ENCODE measurements at regions not wholly inside any gene's neighbourhood (a gene's known extent, or its start where the extent isn't known, plus 50 kb on each side); places are given as distances from the start of the nearest gene placed in this dataset.

DNA sequence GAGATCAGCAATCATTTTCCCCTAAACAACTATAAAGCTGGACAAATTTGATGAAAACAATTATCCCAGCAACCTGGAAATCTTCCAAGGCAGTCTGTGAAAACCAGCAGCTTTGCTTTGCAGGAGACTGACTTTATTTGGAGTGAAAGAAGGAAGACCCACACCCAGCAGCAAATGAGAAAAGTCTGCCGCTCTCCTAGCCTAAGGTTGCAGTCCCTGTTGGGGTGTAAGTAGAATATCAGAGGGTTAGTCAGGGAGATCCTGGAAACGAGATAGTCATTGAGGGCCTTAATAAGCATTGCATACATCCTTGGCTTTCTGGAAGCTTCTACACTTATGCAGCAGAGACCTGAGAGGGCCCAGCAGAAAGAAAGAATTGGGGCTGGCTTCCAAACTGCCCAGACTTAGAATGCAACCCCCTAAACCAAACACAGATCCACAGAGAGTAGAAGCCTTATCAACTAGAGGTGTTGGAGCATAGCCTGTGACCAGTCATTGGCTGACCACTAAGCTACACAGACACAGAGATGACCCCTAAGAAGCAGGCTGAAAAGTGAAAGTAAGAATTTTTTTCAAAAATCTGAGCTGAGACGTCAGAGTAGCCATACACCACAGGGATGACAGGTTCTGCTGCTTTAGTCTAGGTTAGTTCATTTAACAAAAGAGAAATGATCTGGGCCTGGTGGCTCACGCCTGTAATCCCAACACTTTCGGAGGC, 98.3 kb downstream of the LYPLAL1 start:
- no peaks in the 10 kb centered on the region for H3K9me3 ChIP-seq
- DNase-seq: no peak
- no peak overlapping the region for H3K9ac ChIP-seq (ENCODE audit: low read depth in 2 of 2, low read length in 2 of 2)
- TF ChIP-seq CTCF (IDR thresholded peaks at IDR 0.05): no peak
- no peaks in the 10 kb centered on the region for H3K27me3 ChIP-seq
- no peaks in the 10 kb centered on the region for H3K4me1 ChIP-seq
- H3K27ac ChIP-seq: no peak overlapping the region
- intact Hi-C loops (cut with DNase I): no loop called here
- no peak overlapping the region for H3K4me3 ChIP-seq
- no peaks in the 10 kb centered on the region for H3K36me3 ChIP-seq

DNA sequence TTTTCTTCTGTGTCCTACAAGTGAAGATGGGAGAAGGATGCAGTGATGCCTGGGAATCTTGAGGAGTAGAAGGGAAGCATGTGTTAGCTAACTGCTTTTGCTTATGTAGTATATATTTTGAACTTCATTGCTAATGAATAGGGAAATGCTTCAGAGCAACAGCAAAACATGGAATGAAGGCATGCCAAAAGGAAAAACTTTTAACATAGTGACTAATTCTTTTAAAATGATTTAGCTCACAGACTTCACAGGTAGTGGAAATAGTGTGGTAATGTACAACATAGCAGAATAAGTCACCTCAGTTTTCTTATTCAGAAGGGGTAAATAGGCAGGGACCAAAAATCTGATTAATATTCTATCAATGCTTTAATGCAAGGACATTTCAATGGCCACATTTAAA, 95.5 kb downstream of the LYPLAL1 start:
- intact Hi-C loops (cut with DNase I): no loop called here
- no peak for DNase-seq
- Histone ChIP-seq H3K27me3 (no peaks in the 10 kb centered on the region), H3K9me3 (no peaks in the 10 kb centered on the region), H3K9ac (ENCODE audit: low read depth in 2 of 2, low read length in 2 of 2) (no peak overlapping the region), H3K4me3 (no peak overlapping the region), H3K27ac (no peak overlapping the region), H3K36me3 (no peaks in the 10 kb centered on the region), H3K4me1 (no peaks in the 10 kb centered on the region)
- TF ChIP-seq CTCF (IDR thresholded peaks at IDR 0.05): no peak

GRCh38 chr1:219266524-219266923, 92.8 kb downstream of the LYPLAL1 start:
- no peaks in the 10 kb centered on the region for H3K36me3 ChIP-seq
- H3K9me3 ChIP-seq: no peaks in the 10 kb centered on the region
- H3K9ac ChIP-seq (ENCODE audit: low read depth in 2 of 2, low read length in 2 of 2): no peak overlapping the region
- intact Hi-C loops (cut with DNase I): no loop called here
- DNase-seq: no peak
- H3K4me3 ChIP-seq: no peak overlapping the region
- no peaks in the 10 kb centered on the region for H3K27me3 ChIP-seq
- H3K27ac ChIP-seq: no peak overlapping the region
- no peak for TF ChIP-seq CTCF (IDR thresholded peaks at IDR 0.05)
- no peaks in the 10 kb centered on the region for H3K4me1 ChIP-seq

GRCh38 chr1:219265026-219265515, 91.4 kb downstream of the LYPLAL1 start:
- TF ChIP-seq CTCF (IDR thresholded peaks at IDR 0.05): no peak
- intact Hi-C loops (cut with DNase I): no loop called here
- Histone ChIP-seq H3K27me3 (no peaks in the 10 kb centered on the region), H3K36me3 (no peaks in the 10 kb centered on the region), H3K4me1 (no peaks in the 10 kb centered on the region), H3K9me3 (no peaks in the 10 kb centered on the region), H3K9ac (ENCODE audit: low read depth in 2 of 2, low read length in 2 of 2) (no peak overlapping the region), H3K27ac (no peak overlapping the region), H3K4me3 (no peak overlapping the region)
- DNase-seq: no peak

DNA sequence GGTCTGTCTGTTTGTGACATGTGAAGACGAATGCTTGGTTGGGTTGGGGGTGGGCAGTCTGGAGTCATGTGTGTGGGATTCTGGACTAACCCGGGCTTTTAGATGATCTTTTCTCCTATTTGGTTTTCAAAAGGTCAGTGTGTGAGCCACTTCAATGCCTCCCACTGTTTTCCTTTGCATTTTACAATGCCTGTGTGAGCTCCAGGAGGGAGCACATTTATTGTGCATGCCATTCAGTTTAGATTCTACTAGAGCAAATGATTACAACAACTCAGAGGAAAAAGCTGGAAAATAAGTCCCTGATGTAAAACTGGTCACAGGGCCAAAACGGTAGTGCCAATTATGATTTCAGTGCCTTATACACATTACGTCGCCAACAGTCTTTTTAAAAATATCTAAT, 90.9 kb downstream of the LYPLAL1 start:
- Histone ChIP-seq H3K9me3 (no peaks in the 10 kb centered on the region), H3K4me3 (no peak overlapping the region), H3K27me3 (no peaks in the 10 kb centered on the region), H3K27ac (no peak overlapping the region), H3K4me1 (no peaks in the 10 kb centered on the region), H3K36me3 (no peaks in the 10 kb centered on the region), H3K9ac (ENCODE audit: low read depth in 2 of 2, low read length in 2 of 2) (no peak overlapping the region)
- intact Hi-C loops (cut with DNase I): no loop called here
- DNase-seq: no peak
- no peak for TF ChIP-seq CTCF (IDR thresholded peaks at IDR 0.05)

All from colonic mucosa (tissue), 4 donors.